Neural progenitor cell (in vitro differentiated cells): ENCODE measurements at regions not wholly inside any gene's neighbourhood (a gene's known extent, or its start where the extent isn't known, plus 50 kb on each side); places are given as distances from the start of the nearest gene placed in this dataset.

Experiments used
- CTCF ChIP-seq: fragments of 200-600 bp; sonication (generic); IDR thresholded peaks from 2 replicates; pipeline ENCODE4 v1.5.1; 2017; ENCODE audit warnings: antibody characterized with exemption, mild to moderate bottlenecking
- EZH2 ChIP-seq: fragments of 200-600 bp; sonication (generic); IDR thresholded peaks from 2 replicates; pipeline ENCODE4 v1.6.1; 2017; ENCODE audit warnings: antibody characterized with exemption, mild to moderate bottlenecking, moderate library complexity

GRCh38 chr6:82693094-82693493 lies 329.5 kb downstream of the TPBG start:
- no peak for TF ChIP-seq CTCF
- TF ChIP-seq EZH2: no peak
